Activated CD4-positive, alpha-beta T cell treated with anti-CD3 and anti-CD28 coated beads for 48 hours (primary cell): ENCODE measurements at regions not wholly inside any gene's neighbourhood (a gene's known extent, or its start where the extent isn't known, plus 50 kb on each side); places are given as distances from the start of the nearest gene placed in this dataset.
"Not testable (repeated sequence)": the region's sequence is repeated elsewhere in the genome, so short reads cannot be mapped to it uniquely, and the experiment has no call there.

Experiments
- DNase-seq: peaks from one replicate; pipeline ENCODE4 v3.0.0-alpha.2; 2020

DNA sequence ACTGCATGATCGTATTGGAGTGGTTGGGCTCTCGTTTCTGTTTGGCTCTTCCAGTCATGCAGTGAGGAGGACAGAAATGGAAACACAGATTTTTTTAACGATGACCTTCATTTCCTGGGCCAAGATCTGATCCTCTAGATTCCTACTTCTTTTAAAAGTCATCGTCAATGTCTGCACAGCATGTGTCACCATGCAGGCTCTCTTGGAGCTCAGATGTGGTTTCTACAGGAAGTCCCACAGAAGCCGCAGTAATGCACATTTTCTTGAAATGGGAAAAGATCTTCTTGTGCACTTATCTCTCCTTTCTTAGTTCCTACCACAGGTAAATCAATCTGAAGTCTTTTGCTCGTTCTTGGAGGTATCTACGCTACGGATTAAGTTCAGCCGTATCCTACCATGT lies 626.9 kb downstream of the EFNB2 start:
- DNase-seq = peak; percentile 20

DNA sequence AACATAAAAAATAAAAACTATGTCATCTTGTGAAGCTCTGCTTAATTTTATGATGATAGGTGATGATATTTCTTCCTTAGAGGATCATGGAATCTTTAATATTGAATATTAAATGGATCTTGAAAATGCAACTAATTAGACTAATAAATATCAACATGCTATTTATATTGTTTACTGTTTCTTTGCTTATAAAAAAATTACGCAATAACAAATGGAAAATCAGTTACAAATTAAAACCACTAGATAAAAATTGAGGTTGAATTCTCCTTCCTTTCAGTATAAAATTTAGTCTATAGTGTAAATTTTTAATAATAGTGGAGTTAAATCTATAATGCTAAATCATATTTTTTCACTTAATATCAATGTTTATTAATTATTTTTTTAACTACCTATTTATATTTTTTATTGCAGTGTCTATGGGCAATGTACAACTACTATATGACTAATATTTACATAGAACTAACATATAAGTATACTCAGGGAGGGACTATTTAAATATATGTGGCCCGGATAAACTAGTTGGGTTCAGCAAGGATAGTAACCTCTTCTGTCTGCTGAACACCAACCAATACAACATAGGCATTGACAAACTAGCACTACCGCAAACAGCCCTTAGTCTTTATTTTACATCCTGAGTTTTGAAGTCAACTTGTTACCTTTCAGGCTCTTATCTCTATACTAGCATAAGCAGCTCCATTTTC lies 628.0 kb downstream of the EFNB2 start:
- no peak for DNase-seq

DNA sequence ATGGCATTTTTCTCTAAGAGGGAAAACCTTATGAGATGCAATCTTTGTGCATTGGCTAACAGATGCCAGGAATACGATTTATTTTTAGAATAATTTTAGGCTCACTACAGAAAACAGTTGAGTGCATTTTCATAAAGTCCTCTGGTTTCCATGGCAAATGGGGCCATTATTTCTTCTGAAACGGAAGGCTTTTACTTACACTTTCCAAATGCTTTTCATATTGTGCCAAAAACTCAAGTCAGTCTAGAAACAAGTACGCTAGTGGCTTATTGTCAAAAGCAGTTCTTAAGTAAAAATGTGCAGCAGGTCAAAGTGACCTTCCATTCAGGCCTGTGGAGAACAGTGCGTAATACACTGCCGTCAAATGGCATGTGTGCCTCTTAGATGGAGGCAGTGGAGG lies 628.7 kb downstream of the EFNB2 start:
- no peak for DNase-seq

DNA sequence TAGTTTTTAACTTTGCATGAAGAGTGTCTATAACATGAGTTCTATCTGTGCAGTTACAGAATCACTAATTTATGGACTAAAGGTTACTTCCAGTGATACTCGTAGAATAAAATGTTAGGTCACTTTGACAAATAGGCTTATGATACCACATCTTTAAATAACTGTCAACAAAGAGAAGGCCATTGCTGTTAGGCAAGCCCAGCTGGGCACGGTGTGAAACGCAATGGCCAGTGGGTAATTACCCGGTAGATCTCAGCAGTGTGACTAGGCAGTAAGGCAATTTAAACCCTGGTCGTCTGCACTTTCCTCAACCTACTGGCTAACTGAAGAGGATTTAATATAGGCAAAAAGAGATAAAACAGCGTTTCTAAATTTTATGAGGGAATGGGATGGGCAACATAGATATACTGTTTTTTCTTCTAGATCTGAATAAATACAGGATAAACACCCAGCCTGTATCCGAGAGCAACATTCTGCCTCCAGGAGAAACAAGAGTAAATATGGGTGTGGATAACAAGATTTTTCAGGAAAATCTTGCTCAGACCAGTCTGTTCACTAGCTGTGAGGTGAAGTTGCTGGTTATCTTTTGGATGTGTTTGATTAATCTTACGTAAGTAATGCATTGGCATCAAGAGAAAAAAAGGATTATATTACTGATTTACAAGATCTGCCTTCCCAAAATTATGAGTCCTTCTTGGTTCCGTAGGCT lies 631.3 kb downstream of the EFNB2 start:
- no peak for DNase-seq

DNA sequence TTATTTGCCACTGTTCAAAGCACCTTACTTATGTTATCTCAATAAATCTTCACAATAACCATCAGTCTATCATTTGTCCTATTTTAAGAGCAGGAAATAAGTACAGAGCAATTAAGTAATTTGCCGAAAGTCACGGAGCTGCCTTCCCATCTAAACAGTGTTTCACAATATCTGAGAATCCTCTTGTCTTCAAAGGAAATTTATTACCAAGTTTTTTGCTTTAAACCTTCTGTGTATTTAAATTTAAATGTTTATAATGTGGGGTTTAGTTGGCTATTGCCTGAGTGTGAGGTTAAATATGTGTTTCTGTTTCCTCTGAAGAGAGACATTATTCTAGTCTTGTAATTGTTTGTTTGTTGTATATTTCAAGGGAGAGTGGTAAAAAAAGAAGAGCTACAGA lies 633.1 kb downstream of the EFNB2 start:
- no peak for DNase-seq

DNA sequence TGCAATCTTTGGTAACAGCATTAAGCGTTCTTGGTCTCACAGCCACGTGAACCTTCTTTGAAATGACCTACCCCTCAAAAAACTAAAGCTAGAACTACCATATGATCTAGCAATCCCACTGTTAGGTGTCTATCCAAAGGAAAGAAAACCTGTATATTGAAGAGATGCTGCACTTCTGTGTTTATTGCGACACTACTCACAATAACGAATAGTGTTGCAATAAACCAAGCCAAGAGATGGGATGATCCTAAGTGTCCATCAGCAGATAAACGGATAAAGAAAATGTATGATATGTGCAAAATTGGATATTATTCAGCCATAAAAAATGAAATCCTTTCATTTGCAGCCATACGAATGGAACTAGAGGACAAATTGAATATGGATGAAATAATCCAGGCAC lies 637.9 kb downstream of the EFNB2 start:
- no peak for DNase-seq

DNA sequence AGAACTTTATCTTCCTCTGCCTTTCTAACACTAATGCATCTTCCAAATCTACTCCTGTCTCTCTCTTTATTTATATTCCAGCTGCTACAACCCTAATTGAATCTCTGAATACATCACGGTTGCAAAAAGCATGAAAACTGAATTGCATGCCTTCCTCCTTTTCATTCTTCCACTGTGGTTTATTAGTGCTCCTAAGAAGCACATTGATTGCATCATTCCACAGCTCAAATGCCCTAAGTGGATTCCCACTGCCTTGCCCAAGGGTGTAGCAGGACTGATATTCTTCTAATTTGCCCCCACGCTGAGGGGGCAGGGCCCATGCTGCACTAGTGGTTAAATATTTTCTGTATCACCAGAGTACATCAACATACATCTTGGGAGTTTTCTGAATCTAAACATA lies 640.8 kb downstream of the EFNB2 start:
- DNase-seq = no peak

DNA sequence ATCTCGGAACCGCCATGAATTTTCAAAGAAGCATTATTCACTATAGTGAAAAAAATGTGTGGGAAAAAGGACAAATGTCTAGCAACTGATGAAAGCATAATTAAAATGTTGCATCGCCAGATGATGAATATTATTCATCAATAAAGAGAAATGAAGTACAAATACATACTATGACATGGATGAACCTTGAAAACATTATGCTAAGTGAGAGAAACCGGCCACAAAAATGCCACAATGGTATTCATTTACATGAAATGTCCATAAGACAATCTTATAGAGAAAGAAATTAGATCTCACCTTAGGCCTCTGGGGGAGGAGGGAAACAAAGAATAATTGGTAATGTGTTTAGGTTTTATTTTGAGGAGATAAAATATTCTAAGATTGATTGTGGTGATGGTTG lies 645.0 kb downstream of the EFNB2 start:
- no peak for DNase-seq

DNA sequence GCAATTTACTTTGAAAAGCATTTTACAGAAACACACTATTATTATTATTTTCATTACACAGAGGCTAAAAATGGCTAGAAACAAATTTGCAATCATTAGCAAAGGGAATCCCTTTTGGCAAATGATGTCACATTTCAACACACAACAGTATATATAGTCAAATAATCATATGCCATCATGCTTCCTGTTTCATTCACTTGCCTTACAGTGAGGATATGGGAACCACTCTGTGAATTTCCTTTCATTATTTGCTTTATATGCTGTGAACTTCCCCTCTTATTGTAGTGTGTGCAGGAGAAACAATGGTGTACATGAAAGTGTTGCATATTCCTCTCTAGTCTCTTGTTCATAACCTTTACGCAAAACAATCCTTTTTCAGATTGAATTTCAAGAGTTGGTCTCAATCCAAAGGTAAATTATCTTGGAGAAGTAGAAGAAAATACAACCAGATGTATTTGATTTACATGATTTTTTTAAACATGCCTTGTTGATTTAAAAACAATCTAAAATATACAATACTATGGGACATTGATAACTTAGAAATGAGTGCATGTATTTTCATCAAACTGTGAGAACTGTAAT lies 657.3 kb downstream of the EFNB2 start:
- no peak for DNase-seq

DNA sequence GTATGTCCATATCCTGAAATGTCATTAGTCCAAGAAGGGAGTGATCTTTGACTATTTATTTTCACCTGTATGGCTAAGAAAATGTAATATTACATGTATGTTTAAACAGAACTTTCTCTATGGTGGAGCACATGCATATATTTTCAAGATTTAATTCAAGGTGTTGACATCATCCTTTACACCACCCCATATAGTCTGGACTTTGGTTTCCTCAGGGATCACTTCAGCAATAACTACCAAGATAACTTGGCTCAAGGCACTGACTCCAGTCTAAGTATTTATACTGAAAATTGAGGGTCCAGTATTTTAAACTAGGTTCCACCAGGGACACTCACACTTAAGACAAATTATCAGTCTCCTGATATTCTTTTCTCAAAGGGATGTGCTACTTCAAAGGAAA lies 660.6 kb downstream of the EFNB2 start:
- DNase-seq = no peak

DNA sequence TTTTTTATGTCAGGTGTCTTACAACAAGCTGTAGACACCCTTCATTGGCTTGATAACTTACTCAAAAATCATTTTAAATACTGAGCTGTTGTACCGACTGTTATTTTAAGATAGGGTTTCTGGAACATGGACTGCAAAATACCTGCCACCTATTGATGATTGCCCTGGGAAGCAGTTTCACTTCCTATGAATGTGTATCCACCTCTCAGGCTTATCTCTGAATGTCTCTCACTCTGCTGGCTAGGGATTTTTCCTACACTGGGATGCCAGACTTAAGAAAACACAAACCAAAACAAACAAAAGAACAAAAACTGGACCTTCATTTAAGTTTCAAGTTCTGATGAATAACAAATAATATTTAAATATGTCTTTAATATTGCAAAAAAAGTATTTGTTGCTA lies 663.7 kb downstream of the EFNB2 start:
- DNase-seq = no peak

DNA sequence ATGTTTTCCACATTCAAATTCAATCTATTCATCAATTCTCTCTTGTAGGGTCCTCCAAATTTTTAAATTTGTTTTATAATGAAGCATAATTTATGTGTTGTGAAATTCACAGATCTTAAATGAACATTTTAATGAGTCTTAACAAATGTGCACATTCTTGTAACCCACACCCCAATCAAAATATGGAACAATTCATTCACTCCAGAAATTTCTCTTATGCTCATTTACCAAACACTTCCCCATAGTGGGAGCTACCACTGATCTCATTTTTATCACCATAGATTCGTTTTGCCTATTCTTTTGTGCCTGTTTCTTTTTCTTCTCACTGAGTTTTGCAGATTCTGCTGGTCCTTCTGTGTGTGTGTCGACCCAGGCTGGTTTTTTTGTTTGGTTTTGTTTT lies 664.1 kb downstream of the EFNB2 start:
- no peak for DNase-seq

DNA sequence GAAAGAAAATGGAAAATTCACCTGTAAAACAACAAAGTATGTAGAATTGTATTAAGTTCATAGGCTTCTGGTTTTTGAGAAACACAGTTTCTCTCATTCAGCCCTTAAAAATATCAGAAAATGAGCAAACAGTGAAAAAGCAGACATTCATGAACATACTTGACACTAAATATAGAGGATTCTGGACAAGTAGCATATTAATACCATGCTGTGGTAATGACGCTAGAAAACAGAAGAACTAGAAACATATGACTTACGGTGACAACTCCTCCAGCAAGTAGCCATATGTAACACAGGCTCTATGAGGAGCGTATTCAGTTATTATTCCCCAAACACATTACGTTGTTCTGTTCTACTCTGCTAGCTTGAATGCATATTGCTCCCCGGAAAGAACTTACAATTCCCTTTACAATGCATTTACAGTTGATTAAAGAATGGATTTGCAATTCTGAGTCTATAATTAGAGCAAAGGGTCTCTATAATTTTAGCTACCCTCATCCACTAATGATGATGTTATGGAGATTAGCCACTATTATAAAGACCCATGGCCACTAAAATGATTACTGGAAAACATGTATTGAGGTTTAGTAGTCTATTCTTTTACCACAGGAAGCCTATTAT lies 672.1 kb downstream of the EFNB2 start:
- DNase-seq = no peak

DNA sequence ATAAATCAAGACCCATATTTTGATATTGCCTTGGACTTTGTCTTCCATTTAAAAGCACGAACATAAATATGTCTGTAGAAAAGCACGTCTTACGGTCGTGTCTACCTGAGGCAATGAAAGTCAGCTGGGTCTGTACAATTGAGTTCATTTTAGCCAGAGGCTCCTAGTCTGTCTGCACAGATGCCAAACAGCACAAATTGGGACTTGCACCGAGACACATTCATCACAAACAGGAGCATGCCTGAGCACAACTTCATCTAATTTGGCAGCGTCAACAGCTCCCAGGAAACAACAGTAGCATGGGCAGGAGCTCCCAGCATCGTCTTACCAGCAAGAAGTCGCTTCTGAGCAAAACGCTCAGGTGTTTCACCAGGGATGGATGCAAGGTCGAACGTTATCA lies 687.0 kb downstream of the EFNB2 start:
- no peak for DNase-seq

DNA sequence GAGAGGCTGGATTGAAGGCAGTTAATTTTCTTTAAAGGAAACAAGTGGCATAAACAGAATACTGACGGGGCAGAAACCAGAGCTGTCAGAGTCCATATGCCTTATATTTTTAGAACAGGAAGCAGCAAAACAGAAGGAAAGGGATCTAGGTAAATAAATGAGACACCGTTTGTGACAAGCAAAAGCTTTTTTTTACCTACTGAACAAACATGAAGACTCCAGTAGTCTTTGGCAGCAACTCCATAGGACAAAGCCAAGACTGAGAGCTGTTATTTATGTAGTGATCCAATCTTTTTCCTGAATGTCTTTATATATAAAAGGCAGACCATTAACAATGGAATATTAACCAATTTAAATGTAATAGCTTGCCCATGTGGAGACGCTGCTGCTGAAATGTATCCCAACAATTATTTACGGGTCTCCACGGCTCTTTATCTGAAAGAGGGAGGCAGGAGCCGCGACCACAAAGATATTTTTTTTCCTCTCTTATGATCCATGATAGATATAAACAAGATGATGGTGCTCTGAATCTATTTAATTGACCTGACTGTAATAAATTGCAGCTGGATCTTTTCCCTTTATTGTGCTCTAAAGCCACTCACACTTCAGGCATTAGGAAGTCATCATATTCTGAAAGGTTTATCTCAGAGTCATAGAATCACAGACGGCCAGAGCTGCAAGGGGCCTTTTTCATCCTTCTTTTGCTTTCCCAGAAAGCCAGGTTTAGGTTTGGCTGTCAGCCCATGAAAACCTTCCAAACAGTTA lies 687.8 kb downstream of the EFNB2 start:
- DNase-seq = no peak

DNA sequence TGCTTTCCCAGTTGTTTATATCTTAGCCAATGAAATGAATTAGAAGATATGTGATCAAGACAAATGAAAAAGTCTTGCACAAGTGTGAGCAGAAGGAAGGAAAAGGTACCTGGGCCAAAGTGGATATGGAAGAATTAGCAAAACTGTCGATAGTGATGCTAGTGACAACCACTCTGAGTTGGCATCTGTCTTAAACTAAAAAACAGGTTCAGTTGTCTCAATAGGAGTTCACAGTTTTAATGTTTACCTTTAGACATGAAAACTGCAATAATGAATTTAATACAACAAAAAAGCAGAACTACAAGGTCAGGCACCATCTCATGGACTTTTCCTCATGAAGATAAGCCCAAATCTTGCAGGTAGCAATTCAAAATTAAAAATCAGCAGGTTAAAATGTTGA lies 688.5 kb downstream of the EFNB2 start:
- no peak for DNase-seq

DNA sequence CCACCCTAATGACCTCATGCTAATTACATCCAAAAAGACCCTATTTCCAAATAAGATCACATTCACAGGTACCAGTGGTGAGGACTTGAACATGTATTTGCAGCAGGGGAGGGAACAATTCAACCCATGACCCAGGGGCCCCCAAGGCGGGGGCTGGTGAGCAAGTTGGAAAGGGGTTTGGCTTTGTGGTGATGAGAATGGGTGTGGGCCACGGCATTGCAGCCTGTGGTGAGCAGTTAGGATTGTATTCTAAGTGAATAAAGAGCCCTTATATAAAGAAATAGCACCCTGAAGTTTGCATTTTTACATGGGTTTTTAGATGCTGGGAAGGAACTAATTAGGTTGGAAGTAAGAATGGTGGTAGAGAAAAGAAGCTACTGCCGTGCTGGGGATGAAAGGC lies 694.2 kb downstream of the EFNB2 start:
- no peak for DNase-seq

DNA sequence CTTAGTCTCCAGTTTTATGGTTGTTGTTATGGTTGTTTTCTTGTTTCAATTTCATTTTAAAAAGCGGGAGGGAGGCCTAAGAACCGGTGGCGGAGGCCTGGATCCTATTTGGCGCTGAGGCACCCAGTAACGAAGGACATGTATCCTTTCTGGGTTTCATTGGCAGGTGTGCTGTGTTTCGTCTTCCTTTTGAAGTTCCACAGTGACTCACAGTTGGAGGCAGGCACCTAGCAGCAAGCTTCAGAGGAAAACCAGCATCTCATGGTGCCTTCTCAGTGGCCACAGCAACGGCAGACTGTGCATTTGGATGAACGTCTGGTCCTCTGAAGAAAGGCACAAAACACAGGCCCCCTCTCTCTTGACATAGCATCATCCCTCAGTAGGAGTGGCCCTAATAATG lies 697.2 kb downstream of the EFNB2 start:
- DNase-seq = no peak

DNA sequence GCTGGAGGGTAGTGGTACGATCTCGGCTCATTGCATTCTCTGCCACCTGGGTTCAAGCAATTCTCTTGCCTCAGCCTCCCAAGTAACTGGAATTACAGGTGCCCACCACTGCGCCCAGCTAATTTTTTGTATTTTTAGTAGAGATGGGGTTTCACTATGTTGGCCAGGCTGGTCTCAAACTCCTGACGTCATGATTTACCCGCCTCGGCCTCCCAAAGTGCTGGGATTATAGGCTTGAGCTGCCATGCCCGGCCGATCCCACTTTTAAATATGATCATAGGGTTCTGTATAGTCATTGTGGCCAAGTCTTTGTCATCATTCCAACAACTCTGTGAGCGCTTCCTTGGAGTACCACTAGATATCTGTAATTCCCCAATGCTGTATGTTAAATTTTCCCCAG lies 698.2 kb downstream of the EFNB2 start:
- DNase-seq = not testable (repeated sequence)

DNA sequence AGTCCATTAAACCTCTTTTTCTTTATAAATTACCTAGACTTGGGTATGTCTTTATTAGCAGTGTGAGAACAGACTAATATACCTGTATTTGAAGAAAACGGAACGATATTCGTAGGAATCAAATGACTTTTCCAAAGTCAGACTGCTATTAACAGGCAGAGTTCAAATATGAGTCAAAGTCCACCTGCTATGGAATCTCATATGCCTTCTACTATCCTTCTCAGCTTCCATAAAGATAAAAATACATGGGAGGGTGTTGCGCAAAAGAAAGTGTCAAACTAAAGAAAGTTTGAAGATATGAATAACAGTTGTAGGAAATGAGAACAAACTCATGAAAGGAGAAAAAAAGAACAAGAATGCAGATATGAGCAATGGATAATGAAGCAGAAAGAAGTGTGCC lies 704.6 kb downstream of the EFNB2 start:
- no peak for DNase-seq

DNA sequence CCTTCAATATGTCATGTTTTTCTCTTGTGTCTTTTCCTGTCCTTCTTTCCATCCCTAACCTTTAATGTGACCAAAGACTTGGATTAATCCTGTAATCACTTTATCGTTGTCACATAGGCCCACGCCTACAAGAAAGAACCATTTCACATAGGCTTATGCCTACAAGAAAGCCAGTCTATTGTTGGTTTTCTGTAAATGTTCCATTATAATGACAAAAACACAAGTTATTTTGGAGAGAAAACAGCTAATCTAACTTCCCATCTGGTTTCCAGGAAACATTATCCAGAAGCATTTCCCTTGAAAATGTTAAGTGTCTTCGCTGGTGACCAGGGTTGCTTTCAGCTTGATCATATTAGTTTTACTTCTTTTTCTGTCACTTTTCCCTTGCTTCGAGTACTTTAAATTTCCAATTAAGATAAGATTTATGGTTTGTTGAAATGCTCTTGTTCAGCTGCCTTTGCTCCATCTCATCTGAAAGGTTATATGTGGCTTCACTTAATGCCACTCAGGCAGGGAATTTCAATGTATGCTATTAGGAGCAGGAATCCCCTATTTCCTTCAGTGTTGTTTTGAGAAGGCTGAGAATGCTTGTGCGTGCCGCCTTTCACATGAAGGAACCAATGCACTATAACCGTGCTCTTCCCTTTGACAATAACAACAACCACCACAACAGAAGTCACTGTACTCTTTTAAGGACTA lies 708.2 kb downstream of the EFNB2 start:
- DNase-seq = no peak

DNA sequence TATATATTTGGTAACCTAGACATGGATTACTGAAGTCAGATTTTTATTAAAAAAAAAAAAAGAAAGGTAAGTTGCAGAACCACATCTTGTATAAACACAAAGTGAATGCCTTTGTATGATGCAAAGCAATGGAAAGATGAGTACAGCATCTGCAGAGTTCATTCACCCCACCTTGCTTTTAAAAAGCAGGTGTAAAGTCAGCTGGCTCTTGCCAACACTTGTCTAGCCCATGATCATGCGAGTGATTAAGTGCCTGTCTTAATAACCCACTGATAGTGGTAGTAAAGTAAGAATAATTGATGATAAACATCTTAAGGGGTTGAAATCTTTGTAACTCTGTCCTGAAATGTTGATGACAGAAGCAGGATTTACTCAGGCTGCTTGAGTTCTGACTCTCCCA lies 710.4 kb downstream of the EFNB2 start:
- no peak for DNase-seq

DNA sequence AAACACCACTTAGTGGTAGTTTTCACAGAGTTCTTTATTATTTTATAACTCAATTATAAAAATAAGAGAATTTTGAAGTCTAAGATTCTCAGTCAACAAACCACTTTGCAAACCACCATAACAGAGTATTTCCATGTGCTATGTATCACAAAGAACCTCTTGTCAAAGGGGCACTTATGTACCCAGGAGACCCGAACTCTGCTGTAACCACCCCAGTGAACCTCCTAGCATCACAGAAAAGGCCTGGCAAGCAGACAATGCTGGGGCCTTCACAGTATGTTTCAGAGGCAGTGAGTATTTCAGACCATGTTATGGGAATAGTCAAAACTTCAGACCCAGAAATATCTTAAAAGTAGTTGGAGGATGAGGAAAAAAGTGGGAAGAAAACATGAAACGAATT lies 714.1 kb downstream of the EFNB2 start:
- DNase-seq = no peak
